ENCODE measurements at regions not wholly inside any gene's neighbourhood (a gene's known extent, or its start where the extent isn't known, plus 50 kb on each side); places are given as distances from the start of the nearest gene placed in this dataset.

DNA sequence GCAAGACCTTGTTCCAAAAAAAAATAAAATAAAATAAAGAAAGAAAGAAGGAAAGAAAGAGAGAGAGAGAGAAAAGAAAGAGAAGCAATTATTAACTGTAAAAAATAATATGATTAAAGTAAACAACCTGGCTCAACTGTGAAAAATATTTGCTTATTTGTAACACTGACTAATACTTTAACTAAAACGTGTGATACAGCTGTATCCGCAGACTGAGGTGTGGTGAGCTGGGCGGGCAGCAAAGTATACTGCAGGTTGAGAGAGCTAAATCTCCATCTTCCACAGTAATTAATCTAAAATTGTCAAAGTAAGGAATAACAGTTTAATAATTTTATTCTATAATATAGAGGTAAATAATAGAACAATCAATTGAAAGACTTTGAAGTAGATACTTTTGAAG lies 145.5 kb upstream of the FAM241A start:
- no peak overlapping the region for H3K4me3 ChIP-seq (ENCODE audit: low read depth, low read length)
- TF ChIP-seq, protein P1, sequence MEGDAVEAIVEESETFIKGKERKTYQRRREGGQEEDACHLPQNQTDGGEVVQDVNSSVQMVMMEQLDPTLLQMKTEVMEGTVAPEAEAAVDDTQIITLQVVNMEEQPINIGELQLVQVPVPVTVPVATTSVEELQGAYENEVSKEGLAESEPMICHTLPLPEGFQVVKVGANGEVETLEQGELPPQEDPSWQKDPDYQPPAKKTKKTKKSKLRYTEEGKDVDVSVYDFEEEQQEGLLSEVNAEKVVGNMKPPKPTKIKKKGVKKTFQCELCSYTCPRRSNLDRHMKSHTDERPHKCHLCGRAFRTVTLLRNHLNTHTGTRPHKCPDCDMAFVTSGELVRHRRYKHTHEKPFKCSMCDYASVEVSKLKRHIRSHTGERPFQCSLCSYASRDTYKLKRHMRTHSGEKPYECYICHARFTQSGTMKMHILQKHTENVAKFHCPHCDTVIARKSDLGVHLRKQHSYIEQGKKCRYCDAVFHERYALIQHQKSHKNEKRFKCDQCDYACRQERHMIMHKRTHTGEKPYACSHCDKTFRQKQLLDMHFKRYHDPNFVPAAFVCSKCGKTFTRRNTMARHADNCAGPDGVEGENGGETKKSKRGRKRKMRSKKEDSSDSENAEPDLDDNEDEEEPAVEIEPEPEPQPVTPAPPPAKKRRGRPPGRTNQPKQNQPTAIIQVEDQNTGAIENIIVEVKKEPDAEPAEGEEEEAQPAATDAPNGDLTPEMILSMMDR (IDR thresholded peaks at IDR 0.05; ENCODE audit: low read depth, low read length): no peak

DNA sequence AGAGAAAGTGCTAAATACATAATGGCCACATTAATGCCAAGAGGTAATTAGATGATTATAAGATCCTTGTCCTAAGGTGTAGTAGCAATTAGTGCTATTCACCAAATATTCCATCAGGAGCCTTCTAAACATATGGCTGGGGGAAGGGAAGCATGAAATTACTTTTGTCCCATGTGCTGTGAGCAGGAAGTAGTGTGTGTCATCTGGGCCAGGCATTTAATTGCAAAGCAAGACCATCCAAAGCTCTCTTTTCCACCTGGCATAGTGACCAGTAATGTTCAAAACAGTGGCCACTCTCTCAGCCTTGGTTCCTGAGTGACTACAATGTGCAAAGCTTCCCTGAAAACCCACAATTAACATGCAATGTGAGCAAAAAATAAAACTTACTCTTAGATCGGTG lies 144.2 kb upstream of the FAM241A start:
- TF ChIP-seq, protein P1 (IDR thresholded peaks at IDR 0.05; ENCODE audit: low read depth, low read length): no peak
- no peak overlapping the region for H3K4me3 ChIP-seq (ENCODE audit: low read depth, low read length)

DNA sequence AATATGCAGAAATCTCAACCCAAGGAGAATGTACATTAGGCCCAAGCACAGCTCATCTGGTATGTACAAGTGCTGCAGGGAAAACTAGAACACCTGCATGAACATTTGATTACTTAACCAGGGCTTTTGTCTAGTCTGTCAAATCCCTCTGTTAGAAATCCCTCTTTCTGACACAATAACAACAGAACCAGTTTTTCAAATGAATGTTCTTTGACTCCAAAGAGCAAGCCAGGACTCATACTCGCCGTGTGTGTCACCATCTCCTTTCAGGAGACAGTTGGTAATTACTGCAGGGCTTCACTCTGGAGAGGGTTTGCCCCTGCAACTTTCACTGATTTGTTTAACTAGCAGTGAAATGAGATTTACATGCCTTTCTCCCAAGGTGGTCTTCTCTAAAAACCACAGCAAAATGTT lies 143.0 kb upstream of the FAM241A start:
- TF ChIP-seq, protein P1 (IDR thresholded peaks at IDR 0.05; ENCODE audit: low read depth, low read length): no peak
- H3K4me3 ChIP-seq (ENCODE audit: low read depth, low read length): no peak overlapping the region

DNA sequence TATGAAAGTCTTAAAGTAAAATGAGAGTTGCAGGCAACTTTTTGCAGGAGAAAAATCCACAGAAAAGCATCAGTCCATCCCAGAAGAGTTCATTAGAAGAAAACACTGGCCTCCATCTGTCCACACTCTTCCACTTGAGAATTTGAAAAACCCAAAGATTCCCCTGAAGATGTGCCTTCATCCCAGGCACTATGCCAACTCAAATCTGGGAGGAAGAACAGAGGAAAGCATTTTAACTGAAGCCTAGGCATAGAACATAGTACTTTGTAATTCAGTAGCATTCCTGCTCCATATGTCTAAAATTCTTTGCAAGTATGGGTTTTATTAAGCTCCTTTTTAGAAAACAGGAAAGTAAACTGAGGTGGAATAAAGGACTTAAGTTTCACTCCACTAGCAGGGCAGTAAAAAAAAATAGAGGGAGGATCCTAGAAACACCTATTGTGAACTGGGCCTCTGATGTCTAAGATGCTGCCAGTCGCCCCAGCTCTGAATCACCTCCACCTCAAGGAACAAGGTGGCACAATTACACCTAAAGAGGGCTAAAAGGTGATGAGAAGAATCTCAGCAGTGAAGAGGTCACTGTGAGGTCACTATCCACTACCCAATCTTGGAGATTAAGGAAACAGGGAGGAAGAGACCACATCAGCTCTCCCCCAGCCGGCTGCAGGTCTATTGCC lies 141.9 kb upstream of the FAM241A start:
- H3K4me3 ChIP-seq (ENCODE audit: low read depth, low read length): no peak overlapping the region
- TF ChIP-seq, protein P1 (IDR thresholded peaks at IDR 0.05; ENCODE audit: low read depth, low read length): no peak

DNA sequence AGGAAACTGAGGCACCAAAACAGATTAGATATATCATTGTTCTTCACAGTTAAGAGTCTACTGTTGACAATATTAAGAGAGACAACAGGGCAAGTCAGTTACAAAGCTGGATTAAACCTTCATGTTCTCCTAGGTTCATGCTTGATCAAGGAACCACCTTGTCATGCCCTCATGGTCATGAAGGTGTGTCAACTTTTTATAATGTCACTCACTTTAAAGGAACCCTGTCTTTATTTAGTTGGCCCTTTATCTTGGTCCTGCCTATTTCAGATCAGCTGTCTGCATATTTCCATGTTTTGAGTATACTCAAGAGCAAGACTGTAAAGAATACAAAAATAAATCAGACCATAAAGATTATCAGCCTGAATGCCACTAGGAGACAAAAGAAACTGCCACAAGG lies 140.2 kb upstream of the FAM241A start:
- H3K4me3 ChIP-seq (ENCODE audit: low read depth, low read length): no peak overlapping the region
- TF ChIP-seq, protein P1 (IDR thresholded peaks at IDR 0.05; ENCODE audit: low read depth, low read length): no peak

DNA sequence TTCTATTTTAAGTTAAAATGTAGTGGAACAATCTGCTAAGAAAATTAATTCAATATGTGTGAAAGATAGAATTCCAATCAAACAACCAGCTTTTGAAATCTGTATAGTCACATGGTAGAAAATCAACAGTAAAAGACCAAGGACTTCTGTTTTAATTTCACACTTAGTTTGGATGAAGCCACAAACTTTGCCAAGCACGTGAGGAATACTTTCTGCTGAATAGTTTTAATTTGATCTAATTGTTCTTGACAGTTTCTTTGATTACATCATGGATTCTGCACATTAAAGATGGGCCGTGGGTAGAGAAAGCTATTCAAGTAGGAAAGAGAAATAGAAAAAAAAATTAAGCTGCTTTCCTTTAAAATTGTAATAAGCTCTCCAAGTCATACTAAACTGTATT lies 137.9 kb upstream of the FAM241A start:
- H3K4me3 ChIP-seq (ENCODE audit: low read depth, low read length): no peak overlapping the region
- TF ChIP-seq, protein P1 (IDR thresholded peaks at IDR 0.05; ENCODE audit: low read depth, low read length): no peak

DNA sequence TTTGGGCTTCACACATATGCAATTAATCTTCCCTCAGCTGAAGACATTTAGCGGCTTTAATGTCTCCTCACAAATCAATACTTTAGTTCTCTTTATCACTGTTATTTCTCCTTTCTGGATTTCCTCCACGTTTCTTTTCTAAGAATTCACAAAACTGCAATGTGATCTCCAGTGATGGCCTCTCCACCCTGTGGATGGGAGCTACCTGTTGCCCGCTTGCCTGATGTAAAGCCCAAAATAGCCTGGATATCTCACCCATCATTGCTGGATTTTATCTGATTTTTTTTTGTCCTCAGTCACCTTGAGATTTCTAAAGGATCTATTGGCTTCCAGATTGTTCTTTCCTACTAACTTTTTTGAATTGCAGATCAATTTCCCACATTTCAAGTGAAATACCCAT lies 129.3 kb upstream of the FAM241A start:
- TF ChIP-seq, protein P1 (IDR thresholded peaks at IDR 0.05; ENCODE audit: low read depth, low read length): no peak
- H3K4me3 ChIP-seq (ENCODE audit: low read depth, low read length): no peak overlapping the region
